H1 (cell line): ENCODE measurements at regions not wholly inside any gene's neighbourhood (a gene's known extent, or its start where the extent isn't known, plus 50 kb on each side); places are given as distances from the start of the nearest gene placed in this dataset.

Source experiments
- CTCF ChIA-PET: fragments of 300-600 bp; sonication (Branson Sonifier 250); formaldehyde crosslinking; loops from one replicate; lab custom pipeline; 2021; ENCODE audit not compliant: partially characterized antibody; lab: Charles Lee
- POLR2A ChIA-PET: fragments of 300-600 bp; sonication (Branson Sonifier 250); formaldehyde crosslinking; loops from one replicate; lab custom pipeline; 2021; ENCODE audit warnings: inconsistent platforms; ENCODE audit not compliant: partially characterized antibody; lab: Charles Lee
- DNase-seq, 2 experiments: peaks; one replicate each; pipeline versions ENCODE4 v3.0.0 to v3.0.0-alpha.2; 2010 to 2022; ENCODE audit warnings: low spot score in 2 of 2, low read depth in 1 of 2, mixed read lengths in 1 of 2
- FAIRE-seq: peaks from 2 replicates; lab custom pipeline; 2011; peaks lifted over from hg19 to GRCh38; lab: Jason Lieb, UNC
- H2AFZ ChIP-seq: 2 replicates; pipeline ENCODE4 v1.8.1; 2012; ENCODE audit warnings: low read length, inconsistent platforms
- H2AK5ac ChIP-seq: 2 replicates; pipeline ENCODE4 v1.6.1; 2013; ENCODE audit warnings: low read depth, low read length
- H2BK120ac ChIP-seq: replicated peaks from 2 replicates; pipeline ENCODE3; 2013; ENCODE audit warnings: low read depth, low read length, inconsistent platforms
- H2BK12ac ChIP-seq: 2 replicates; pipeline ENCODE4 v1.6.1; 2013; ENCODE audit warnings: low read depth, low read length
- H2BK15ac ChIP-seq: 2 replicates; pipeline ENCODE4 v1.6.1; 2013; ENCODE audit warnings: low read length
- H2BK20ac ChIP-seq: 2 replicates; pipeline ENCODE4 v1.6.1; 2013; ENCODE audit warnings: low read length
- H2BK5ac ChIP-seq: 2 replicates; pipeline ENCODE4 v1.6.1; 2013; ENCODE audit warnings: low read depth, low read length
- H3K14ac ChIP-seq: 2 replicates; pipeline ENCODE4 v1.6.1; 2013; ENCODE audit warnings: inconsistent platforms; ENCODE audit not compliant: insufficient read length
- H3K18ac ChIP-seq: 2 replicates; pipeline ENCODE4 v1.6.1; 2013; ENCODE audit warnings: low read length; ENCODE audit errors: extremely low read depth
- H3K23ac ChIP-seq: 2 replicates; pipeline ENCODE4 v1.6.1; 2013; ENCODE audit warnings: inconsistent platforms; ENCODE audit not compliant: insufficient read length
- H3K23me2 ChIP-seq: 2 replicates; pipeline ENCODE4 v1.6.1; 2013; ENCODE audit warnings: low read depth, low read length
- H3K27ac ChIP-seq: 2 replicates; pipeline ENCODE4 v1.6.1; 2011; ENCODE audit warnings: low read depth, low read length, inconsistent platforms
- H3K27me3 ChIP-seq, 4 experiments: replicated peaks in 1 of 4; 1 replicate in 1 of 4; 2 replicates in 3 of 4; pipeline versions ENCODE4 v1.6.1 to v1.8.1; 2011 to 2013; ENCODE audit warnings: low read length in 3 of 4, mild to moderate bottlenecking in 3 of 4, inconsistent platforms in 2 of 4, mixed read lengths in 2 of 4, moderate library complexity in 1 of 4; ENCODE audit not compliant: control insufficient read depth in 3 of 4, insufficient read depth in 3 of 4; ENCODE audit errors: extremely low read depth in 1 of 4
- H3K36me3 ChIP-seq, 4 experiments: 2 replicates each; pipeline versions ENCODE4 v1.6.1 to v1.8.1; 2011 to 2013; ENCODE audit warnings: mild to moderate bottlenecking in 4 of 4, low read length in 3 of 4, moderate library complexity in 2 of 4, control low read depth in 1 of 4, inconsistent platforms in 1 of 4; ENCODE audit not compliant: insufficient read depth in 4 of 4, control insufficient read depth in 2 of 4
- H3K4ac ChIP-seq: replicated peaks from 2 replicates; pipeline ENCODE3; 2013; ENCODE audit warnings: low read length, low read depth, mixed read lengths, inconsistent platforms; ENCODE audit not compliant: insufficient read length
- H3K4me1 ChIP-seq, 4 experiments: replicated peaks in 1 of 4; 1 replicate in 1 of 4; 2 replicates in 3 of 4; pipeline versions ENCODE4 v1.6.1 to v1.8.1; 2011 to 2013; ENCODE audit warnings: low read length in 3 of 4, inconsistent platforms in 2 of 4, mixed read lengths in 1 of 4; ENCODE audit not compliant: insufficient read depth in 4 of 4, control insufficient read depth in 3 of 4
- H3K4me2 ChIP-seq, 2 experiments: 2 replicates each; pipeline versions ENCODE4 v1.6.1 to v1.8.1; 2011 to 2013; ENCODE audit warnings: low read depth in 2 of 2, low read length in 2 of 2, control low read depth in 1 of 2, inconsistent platforms in 1 of 2, mild to moderate bottlenecking in 1 of 2; ENCODE audit not compliant: insufficient read depth in 1 of 2
- H3K4me3 ChIP-seq, 4 experiments: fragments of 200-600, 300-600 bp in 1 of 4; sonication (generic), shearing (Covaris generic), sonication (Bioruptor Twin) in 1 of 4; 2 replicates each; pipeline versions ENCODE4 v1.5.1 to v1.8.1; 2011 to 2016; ENCODE audit warnings: low read length in 4 of 4, low read depth in 3 of 4, control low read depth in 2 of 4, inconsistent platforms in 2 of 4, mild to moderate bottlenecking in 2 of 4, mixed read lengths in 1 of 4, moderate library complexity in 1 of 4; ENCODE audit not compliant: insufficient read depth in 2 of 4; ENCODE audit errors: extremely low read depth in 1 of 4
- H3K56ac ChIP-seq: replicated peaks from 2 replicates; pipeline ENCODE3; 2013; ENCODE audit warnings: low read depth, mild to moderate bottlenecking, mixed read lengths, low read length, inconsistent platforms; ENCODE audit not compliant: insufficient read length
- H3K79me1 ChIP-seq: 2 replicates; pipeline ENCODE4 v1.6.1; 2013; ENCODE audit warnings: low read depth, low read length, control low read depth
- H3K79me2 ChIP-seq, 2 experiments: 2 replicates each; pipeline versions ENCODE4 v1.6.1 to v1.8.1; 2012 to 2013; ENCODE audit warnings: low read length in 2 of 2, mild to moderate bottlenecking in 2 of 2, inconsistent platforms in 1 of 2; ENCODE audit not compliant: insufficient read depth in 2 of 2, control insufficient read depth in 1 of 2
- H3K9ac ChIP-seq, 4 experiments: replicated peaks in 1 of 4; 1 replicate in 1 of 4; 2 replicates in 3 of 4; pipeline versions ENCODE4 v1.6.1 to v1.8.1; 2011 to 2013; ENCODE audit warnings: low read depth in 3 of 4, low read length in 3 of 4, control low read depth in 2 of 4, mild to moderate bottlenecking in 2 of 4, moderate library complexity in 2 of 4, inconsistent platforms in 1 of 4; ENCODE audit errors: extremely low read depth in 1 of 4
- H3K9me3 ChIP-seq, 2 experiments: 2 replicates each; pipeline versions ENCODE4 v1.6.1 to v1.8.1; 2012 to 2013; ENCODE audit warnings: mild to moderate bottlenecking in 2 of 2, moderate library complexity in 2 of 2, control low read depth in 1 of 2, inconsistent platforms in 1 of 2, low read depth in 1 of 2, low read length in 1 of 2, mixed read lengths in 1 of 2; ENCODE audit not compliant: insufficient read depth in 2 of 2
- H4K20me1 ChIP-seq, 2 experiments: replicated peaks in 1 of 2; 2 replicates each; pipeline versions ENCODE3 to v1.8.1; 2011 to 2013; ENCODE audit warnings: inconsistent platforms in 2 of 2, low read length in 2 of 2, mild to moderate bottlenecking in 1 of 2; ENCODE audit not compliant: insufficient read depth in 2 of 2, control insufficient read depth in 1 of 2
- H4K5ac ChIP-seq: 2 replicates; pipeline ENCODE4 v1.6.1; 2013; ENCODE audit warnings: low read length, low read depth, mixed read lengths, inconsistent platforms; ENCODE audit not compliant: insufficient read length
- H4K8ac ChIP-seq: 2 replicates; pipeline ENCODE4 v1.8.0; 2013; ENCODE audit warnings: mild to moderate bottlenecking, moderate library complexity, low read length, inconsistent platforms; ENCODE audit not compliant: insufficient read depth; ENCODE audit errors: extremely low read depth
- H4K91ac ChIP-seq: replicated peaks from 2 replicates; pipeline ENCODE3; 2013; ENCODE audit warnings: low read length, mixed read lengths, inconsistent platforms; ENCODE audit not compliant: insufficient read length
- JUN ChIP-seq: IDR thresholded peaks from 2 replicates; pipeline ENCODE4 v1.6.1; 2011; ENCODE audit warnings: low read depth, mild to moderate bottlenecking, improper control_type of control experiment, low read length
- WGBS, 2 experiments: shearing (Covaris generic) in 1 of 2; methylation state at CpG; one replicate each; pipeline versions ENCODE4 v1.1.6 to v1.1.7; 2013 to 2015; ENCODE audit warnings: low lambda C conversion rate in 2 of 2, mixed read lengths in 2 of 2, inconsistent platforms in 1 of 2, low coverage in 1 of 2, missing lambda C conversion rate in 1 of 2; ENCODE audit not compliant: insufficient replicate concordance in 2 of 2, insufficient coverage in 1 of 2, insufficient read length in 1 of 2; ENCODE audit errors: extremely low coverage in 1 of 2, missing lambda C conversion rate in 1 of 2; 5-methylcytosine and 5-hydroxymethylcytosine counted together

DNA sequence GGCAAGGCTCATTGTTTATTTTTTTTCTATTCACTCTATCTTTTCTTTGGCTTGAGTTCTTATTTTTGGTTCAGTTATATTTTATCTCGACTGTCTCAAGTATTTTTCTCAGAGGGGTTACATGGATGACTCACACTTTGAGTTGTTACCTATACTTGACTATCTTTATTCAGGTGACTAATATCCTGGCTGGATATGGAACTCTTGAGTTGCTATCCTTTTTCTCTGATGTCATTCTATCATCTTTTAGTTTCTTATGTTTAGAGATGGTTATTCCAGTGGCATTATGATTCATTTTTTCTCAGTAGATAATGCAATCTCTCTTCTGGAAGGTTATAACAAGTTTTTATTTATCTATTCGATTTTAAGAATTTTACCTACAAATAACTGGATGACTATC is 117.9 kb downstream of the COX18 start:
- no peak overlapping the region for H3K4me2 ChIP-seq

More for the DNA sequence above, 117.9 kb downstream of the COX18 start:
- ChIA-PET POLR2A (no interaction called here), CTCF (no interaction called here)
- Histone ChIP-seq H2BK12ac (no peak overlapping the region), H3K23me2 (no peaks in the 10 kb centered on the region; the same call in 1 of the 2 replicates), H2BK5ac (no peak overlapping the region), H3K9ac (no peak overlapping the region), H3K9me3 (no peaks in the 10 kb centered on the region), H4K5ac (no peak overlapping the region), H2BK20ac (no peak overlapping the region), H3K23ac (no peak overlapping the region), H2AFZ (no peak overlapping the region), H3K4ac (no peak overlapping the region), H4K91ac (no peak overlapping the region), H3K18ac (no peak overlapping the region), H3K4me3 (no peak overlapping the region), H3K27ac (no peak overlapping the region), H4K8ac (no peak overlapping the region), H3K36me3 (no peaks in the 10 kb centered on the region), H4K20me1 (no peaks in the 10 kb centered on the region), H3K14ac (no peak overlapping the region), H3K56ac (no peak overlapping the region), H3K27me3 (no peaks in the 10 kb centered on the region), H2BK15ac (no peak overlapping the region), H3K4me1 (no peaks in the 10 kb centered on the region), H3K79me1 (no peaks in the 10 kb centered on the region), H2BK120ac (no peak overlapping the region), H3K79me2 (no peaks in the 10 kb centered on the region), H2AK5ac (no peak overlapping the region)
- 85% methylated on average over 2 of the region's 2 CpGs; no CpG with 5 or more reads in 1 of the 2 experiments for WGBS, 2 experiments
- FAIRE-seq: no peak
- no peak for TF ChIP-seq JUN
- no peak for DNase-seq
